PC-3 (cell line): ENCODE measurements at regions not wholly inside any gene's neighbourhood (a gene's known extent, or its start where the extent isn't known, plus 50 kb on each side); places are given as distances from the start of the nearest gene placed in this dataset.

Source experiments
- ATAC-seq: fragments of 200-7000 bp; cut with Tn5 transposase; 2 replicates; pipeline ENCODE4 v1.9.1; 2020; ENCODE audit warnings: mild to moderate bottlenecking, moderate library complexity
- BruUV-seq: library from RNA; stranded (reverse); fragments of 400-500 nt; replicated peaks from 2 replicates; lab custom pipeline; 2021; lab: Mats Ljungman, UMichigan
- CTCF ChIA-PET: fragments of 300-600 bp; sonication (Branson Sonifier 250); formaldehyde crosslinking; loops from one replicate; lab custom pipeline; 2022; ENCODE audit warnings: antibody characterized with exemption; lab: Charles Lee
- POLR2A ChIA-PET: fragments of 300-600 bp; sonication (Branson Sonifier 250); formaldehyde crosslinking; loops from one replicate; lab custom pipeline; 2022; ENCODE audit warnings: antibody characterized with exemption; ENCODE audit not compliant: unreplicated experiment; lab: Charles Lee
- DNase-seq: peaks from one replicate; pipeline ENCODE4 v3.0.0-alpha.2; 2015
- H2AFZ ChIP-seq: fragments of 300-600 bp; sonication (generic); 2 replicates; pipeline ENCODE4 v1.6.0; 2016; ENCODE audit warnings: antibody characterized with exemption, low read length
- H3F3A ChIP-seq: fragments of 300-600 bp; sonication (generic); one replicate; pipeline ENCODE4 v1.6.0; 2017; ENCODE audit warnings: antibody characterized with exemption, low read length, control low read depth, mild to moderate bottlenecking; ENCODE audit not compliant: unreplicated experiment
- H3K27ac ChIP-seq: fragments of 300-600 bp; sonication (generic); 2 replicates; pipeline ENCODE4 v1.5.1; 2016; ENCODE audit warnings: mild to moderate bottlenecking, low read length
- H3K27me3 ChIP-seq: fragments of 300-600 bp; sonication (generic); 2 replicates; pipeline ENCODE4 v1.6.1; 2016; ENCODE audit warnings: low read length, mixed read lengths
- H3K36me3 ChIP-seq: fragments of 300-600 bp; sonication (generic); 2 replicates; pipeline ENCODE4 v1.6.1; 2016; ENCODE audit warnings: low read depth, mixed run types, low read length, mixed read lengths
- H3K4me1 ChIP-seq: fragments of 300-600 bp; sonication (generic); 2 replicates; pipeline ENCODE4 v1.5.1; 2016; ENCODE audit warnings: low read length; ENCODE audit not compliant: insufficient read depth
- H3K4me2 ChIP-seq: fragments of 300-600 bp; sonication (generic); 2 replicates; pipeline ENCODE4 v1.6.0; 2016; ENCODE audit warnings: low read length
- H3K4me3 ChIP-seq: fragments of 300-600 bp; sonication (generic); 2 replicates; pipeline ENCODE4 v1.5.1; 2016; ENCODE audit warnings: mild to moderate bottlenecking, low read length, mixed read lengths
- H3K79me2 ChIP-seq: fragments of 300-600 bp; sonication (generic); 2 replicates; pipeline ENCODE4 v1.6.1; 2017; ENCODE audit warnings: low read length, mixed read lengths
- H3K9ac ChIP-seq: fragments of 300-600 bp; sonication (generic); 2 replicates; pipeline ENCODE4 v1.6.0; 2016; ENCODE audit warnings: mild to moderate bottlenecking, low read length
- H3K9me2 ChIP-seq: fragments of 300-600 bp; sonication (generic); replicated peaks from 2 replicates; pipeline ENCODE4 v1.6.1; 2016; ENCODE audit warnings: mixed run types, low read length, mixed read lengths
- H3K9me3 ChIP-seq: fragments of 300-600 bp; sonication (generic); 2 replicates; pipeline ENCODE4 v1.6.1; 2016; ENCODE audit warnings: low read length, mixed read lengths
- H4K20me1 ChIP-seq: fragments of 300-600 bp; sonication (generic); 2 replicates; pipeline ENCODE4 v1.6.1; 2016; ENCODE audit warnings: low read length, mixed read lengths
- EZH2 ChIP-seq: fragments of 300-600 bp; sonication (generic); IDR thresholded peaks from one replicate; pipeline ENCODE4 v1.6.1; 2017; ENCODE audit warnings: antibody characterized with exemption, mild to moderate bottlenecking, low read length; ENCODE audit not compliant: unreplicated experiment
- EZH2phosphoT487 ChIP-seq: fragments of 300-600 bp; sonication (generic); IDR thresholded peaks from 2 replicates; pipeline ENCODE4 v1.6.1; 2018; ENCODE audit warnings: mild to moderate bottlenecking, antibody characterized with exemption, low read length, borderline replicate concordance
- intact Hi-C: fragments of 100-400 bp; cut with micrococcal nuclease; formaldehyde crosslinking; loops from 2 replicates; pipeline ENCODE4 v1.9.0; 2023
- TF ChIP-seq, protein P1 (sequence below): fragments of 300-600 bp; sonication (generic); conservative IDR thresholded peaks from 2 replicates; pipeline ENCODE4 v1.5.1; 2017; ENCODE audit warnings: antibody characterized with exemption, low read depth, mild to moderate bottlenecking, low read length

DNA sequence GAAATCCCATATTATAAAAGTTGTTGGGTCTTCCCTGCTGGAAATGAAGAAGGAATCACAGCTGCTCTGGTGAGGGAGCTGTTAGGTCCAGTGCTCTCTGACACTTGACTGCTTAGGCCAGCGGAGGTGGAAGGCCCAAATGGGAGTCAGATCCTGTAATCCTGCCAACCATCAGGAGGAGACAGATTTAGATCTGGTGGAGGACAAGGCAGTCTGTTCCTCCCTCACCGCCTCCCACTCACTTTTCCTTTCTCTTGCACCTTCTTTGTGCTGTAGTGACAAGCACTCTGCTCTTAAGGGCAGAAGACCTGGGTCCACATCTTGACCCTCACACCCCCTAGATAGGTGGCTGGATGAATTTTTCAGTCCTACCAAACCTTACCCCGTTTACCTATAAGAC is 59.7 kb upstream of the CHST1 start:
- BruUV-seq: no TSS peak
- no peaks in the 10 kb centered on the region for H4K20me1 ChIP-seq
- TF ChIP-seq, protein P1, sequence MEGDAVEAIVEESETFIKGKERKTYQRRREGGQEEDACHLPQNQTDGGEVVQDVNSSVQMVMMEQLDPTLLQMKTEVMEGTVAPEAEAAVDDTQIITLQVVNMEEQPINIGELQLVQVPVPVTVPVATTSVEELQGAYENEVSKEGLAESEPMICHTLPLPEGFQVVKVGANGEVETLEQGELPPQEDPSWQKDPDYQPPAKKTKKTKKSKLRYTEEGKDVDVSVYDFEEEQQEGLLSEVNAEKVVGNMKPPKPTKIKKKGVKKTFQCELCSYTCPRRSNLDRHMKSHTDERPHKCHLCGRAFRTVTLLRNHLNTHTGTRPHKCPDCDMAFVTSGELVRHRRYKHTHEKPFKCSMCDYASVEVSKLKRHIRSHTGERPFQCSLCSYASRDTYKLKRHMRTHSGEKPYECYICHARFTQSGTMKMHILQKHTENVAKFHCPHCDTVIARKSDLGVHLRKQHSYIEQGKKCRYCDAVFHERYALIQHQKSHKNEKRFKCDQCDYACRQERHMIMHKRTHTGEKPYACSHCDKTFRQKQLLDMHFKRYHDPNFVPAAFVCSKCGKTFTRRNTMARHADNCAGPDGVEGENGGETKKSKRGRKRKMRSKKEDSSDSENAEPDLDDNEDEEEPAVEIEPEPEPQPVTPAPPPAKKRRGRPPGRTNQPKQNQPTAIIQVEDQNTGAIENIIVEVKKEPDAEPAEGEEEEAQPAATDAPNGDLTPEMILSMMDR: no peak
- no peak for TF ChIP-seq EZH2
- H3K9me3 ChIP-seq: no peaks in the 10 kb centered on the region
- intact Hi-C loops: no loop called here
- no peak overlapping the region for H3K4me2 ChIP-seq
- H3K27me3 ChIP-seq: peaks cover 54% of the 10 kb centered on the region
- POLR2A ChIA-PET: no interaction called here
- H3K9ac ChIP-seq: no peak overlapping the region
- H2AFZ ChIP-seq: no peak overlapping the region
- H3K27ac ChIP-seq: no peak overlapping the region
- H3K4me3 ChIP-seq: no peak overlapping the region
- DNase-seq: no peak
- H3K4me1 ChIP-seq: no peaks in the 10 kb centered on the region
- H3F3A ChIP-seq: no peaks in the 10 kb centered on the region
- no peaks in the 10 kb centered on the region for H3K9me2 ChIP-seq
- H3K36me3 ChIP-seq: no peaks in the 10 kb centered on the region
- CTCF ChIA-PET: no interaction called here
- no peak for ATAC-seq
- no peaks in the 10 kb centered on the region for H3K79me2 ChIP-seq

DNA sequence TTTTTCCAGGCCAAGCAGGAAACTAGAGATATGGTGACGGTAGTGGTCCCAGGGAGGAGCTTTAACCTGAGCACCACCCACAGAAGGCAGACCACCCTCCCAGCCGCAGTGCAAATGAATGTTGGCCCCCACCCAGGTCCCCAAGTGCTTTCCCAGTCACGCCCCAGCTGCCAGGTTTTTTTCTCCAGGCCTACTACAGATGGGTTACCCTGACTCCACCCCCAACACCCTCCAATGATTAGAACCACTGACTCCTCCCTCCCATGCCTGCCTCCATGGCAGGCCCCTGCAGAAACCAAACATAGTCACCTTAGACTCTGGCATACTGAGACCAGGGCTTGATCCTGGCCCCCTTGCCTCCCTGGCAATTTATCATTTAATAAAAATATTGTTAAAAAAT is 58.7 kb upstream of the CHST1 start:
- Histone ChIP-seq H3K4me1 (no peaks in the 10 kb centered on the region), H3K9me2 (no peaks in the 10 kb centered on the region), H3K79me2 (no peaks in the 10 kb centered on the region), H2AFZ (no peak overlapping the region), H3K9ac (no peak overlapping the region), H3F3A (no peaks in the 10 kb centered on the region), H3K9me3 (no peaks in the 10 kb centered on the region), H3K4me3 (no peak overlapping the region), H4K20me1 (no peaks in the 10 kb centered on the region), H3K4me2 (no peak overlapping the region), H3K27me3 (peaks cover 53% of the 10 kb centered on the region), H3K36me3 (no peaks in the 10 kb centered on the region), H3K27ac (no peak overlapping the region)
- no TSS peak for BruUV-seq
- ChIA-PET CTCF (no interaction called here), POLR2A (no interaction called here)
- ATAC-seq: no peak
- DNase-seq: no peak
- intact Hi-C loops: no loop called here
- TF ChIP-seq EZH2phosphoT487 (no peak), EZH2 (no peak)
- TF ChIP-seq, protein P1: no peak

DNA sequence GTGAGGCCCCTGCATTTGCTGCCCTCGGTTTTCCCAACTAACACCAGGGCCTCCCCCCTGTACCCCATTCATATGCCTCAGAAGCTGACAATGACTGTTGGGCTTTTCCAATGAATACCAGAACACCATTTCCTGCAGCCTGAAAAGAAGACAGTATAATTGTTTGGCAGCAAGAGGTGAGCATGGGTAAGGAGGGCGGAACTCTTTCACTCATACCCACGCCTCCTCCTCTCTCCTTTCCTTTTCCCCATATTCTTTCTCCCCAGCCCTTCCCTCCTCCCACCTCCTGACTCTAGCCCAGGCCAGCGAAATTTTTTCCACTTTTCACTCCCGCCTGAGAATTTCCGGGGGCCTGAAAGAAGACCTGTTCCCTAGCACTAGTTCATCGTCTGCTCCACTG is 58.0 kb upstream of the CHST1 start:
- no peak overlapping the region for H3K4me2 ChIP-seq
- no peaks in the 10 kb centered on the region for H3K79me2 ChIP-seq
- no peaks in the 10 kb centered on the region for H3K9me2 ChIP-seq
- BruUV-seq: no TSS peak
- no peaks in the 10 kb centered on the region for H4K20me1 ChIP-seq
- no peak overlapping the region for H3K9ac ChIP-seq
- CTCF ChIA-PET: no interaction called here
- no peaks in the 10 kb centered on the region for H3F3A ChIP-seq
- no peak overlapping the region for H3K27ac ChIP-seq
- no peaks in the 10 kb centered on the region for H3K9me3 ChIP-seq
- TF ChIP-seq, protein P1: no peak
- TF ChIP-seq EZH2 (no peak), EZH2phosphoT487 (no peak)
- no peak overlapping the region for H2AFZ ChIP-seq
- H3K4me1 ChIP-seq: no peaks in the 10 kb centered on the region
- ATAC-seq: no peak
- intact Hi-C loops: no loop called here
- no peak for DNase-seq
- POLR2A ChIA-PET: no interaction called here
- peaks cover 56% of the 10 kb centered on the region for H3K27me3 ChIP-seq
- no peak overlapping the region for H3K4me3 ChIP-seq
- no peaks in the 10 kb centered on the region for H3K36me3 ChIP-seq
